Psoas muscle (tissue), 7 donors: ENCODE measurements at regions not wholly inside any gene's neighbourhood (a gene's known extent, or its start where the extent isn't known, plus 50 kb on each side); places are given as distances from the start of the nearest gene placed in this dataset.
A peak's percentile ranks its signal among the peaks of the same experiment; 100 is the strongest.

Source experiments
- ATAC-seq, 4 donors: fragments of 200-7000 bp; cut with Tn5 transposase; one replicate each; pipeline ENCODE4 v1.9.1; 2020; ENCODE audit warnings: moderate library complexity in 3 of 4, mild to moderate bottlenecking in 2 of 4
- DNase-seq, 2 donors: peaks; one replicate each; pipeline ENCODE4 v3.0.0-alpha.2; 2020
- H3K27ac ChIP-seq: fragments of 200-600 bp; one replicate; pipeline ENCODE4 v1.8.0; 2022
- H3K27me3 ChIP-seq, 3 donors: fragments of 200-600 bp in 1 of 3; one replicate each; pipeline versions ENCODE4 v1.6.1 to v1.8.0; 2013 to 2022; ENCODE audit warnings: low read length in 2 of 3, mild to moderate bottlenecking in 2 of 3, moderate library complexity in 1 of 3; ENCODE audit not compliant: insufficient read depth in 3 of 3
- H3K36me3 ChIP-seq, 2 donors: fragments of 200-600 bp in 1 of 2; one replicate each; pipeline versions ENCODE4 v1.6.1 to v1.8.0; 2013 to 2022; ENCODE audit warnings: low read depth in 1 of 2, mild to moderate bottlenecking in 1 of 2, moderate library complexity in 1 of 2; ENCODE audit not compliant: insufficient read depth in 1 of 2
- H3K4me1 ChIP-seq: fragments of 200-600 bp; one replicate; pipeline ENCODE4 v1.8.0; 2022
- H3K4me3 ChIP-seq: fragments of 200-600 bp; one replicate; pipeline ENCODE4 v1.8.0; 2022; ENCODE audit warnings: mild to moderate bottlenecking
- H3K9me3 ChIP-seq: fragments of 200-600 bp; one replicate; pipeline ENCODE4 v1.8.0; 2022
- CTCF ChIP-seq: fragments of 200-600 bp; IDR thresholded peaks from one replicate; pipeline ENCODE4 v1.8.0; 2022; ENCODE audit warnings: antibody characterized with exemption
- WGBS, 3 donors: extraction: QIAGEN DNeasy Blood & Tissue Kit; methylation state at CpG; one replicate each; pipeline versions ENCODE4 v1.1.6 to v1.1.7; 2013; 5-methylcytosine and 5-hydroxymethylcytosine counted together
- intact Hi-C, 2 donors: fragments of 100-400 bp; cut with DNase I; formaldehyde crosslinking; loops; one replicate each; pipeline versions ENCODE4 v1.11.0 to v1.14.2; 2022
- donor health status: healthy with polysubstance abuse.
- donor health status: DM: no; HTN: no; CAD: no; lungs with moderate emphysema.
- donor health status: Bipolar disorder and iron deficiency.
- donor health status: healthy.
- donor health status: DM: yes; HTN: yes; CAD: no.
- donor health status: DM: no; HTN: no; CAD: no.
- donor health status: DM: yes; HTN: yes; CAD: no.

- no peak for TF ChIP-seq CTCF
- Histone ChIP-seq H3K9me3 (no peaks in the 10 kb centered on the region), H3K4me3 (no peak overlapping the region), H3K27ac (peak overlapping the region; percentile 23), H3K27me3 (no peaks in the 10 kb centered on the region), H3K36me3 (no peaks in the 10 kb centered on the region), H3K4me1 (peaks cover 3% of the 10 kb centered on the region)
- intact Hi-C loops = no loop called here
- ATAC-seq (no peak), DNase-seq (no peak)
- 77 to 84% (median 81%) methylated on average over 6 of the region's 6 CpGs for WGBS, 3 donors
Measured at GRCh38 chr2:42879121-42879705, 86.8 kb upstream of the HAAO start.

GRCh38 chr2:42878581-42878980 is 86.2 kb upstream of the HAAO start:
- Histone ChIP-seq H3K27me3 (no peaks in the 10 kb centered on the region), H3K27ac (peak overlapping the region; percentile 39), H3K9me3 (no peaks in the 10 kb centered on the region), H3K4me1 (peaks cover 3% of the 10 kb centered on the region), H3K4me3 (no peak overlapping the region), H3K36me3 (no peaks in the 10 kb centered on the region)
- TF ChIP-seq CTCF = no peak
- intact Hi-C loops = no loop called here
- no peak for DNase-seq
- WGBS, 3 donors = 79 to 88% (median 82%) methylated on average over 4 of the region's 4 CpGs
- no peak for ATAC-seq

- Histone ChIP-seq H3K9me3 (no peaks in the 10 kb centered on the region), H3K4me1 (peaks cover 5% of the 10 kb centered on the region), H3K27ac (no peak overlapping the region), H3K27me3 (no peaks in the 10 kb centered on the region), H3K36me3 (no peaks in the 10 kb centered on the region), H3K4me3 (no peak overlapping the region)
- DNase-seq = no peak
- intact Hi-C loops = no loop called here
- no peak for ATAC-seq
- TF ChIP-seq CTCF = no peak
- 80 to 92% (median 81%) methylated on average over 1 of the region's 1 CpG for WGBS, 3 donors
Measured at GRCh38 chr2:42877936-42878335, 85.6 kb upstream of the HAAO start.

- WGBS, 3 donors = 54 to 63% (median 57%) methylated on average over 3 of the region's 3 CpGs
- Histone ChIP-seq H3K4me3 (no peak overlapping the region), H3K36me3 (no peaks in the 10 kb centered on the region), H3K4me1 (peaks cover 9% of the 10 kb centered on the region), H3K9me3 (no peaks in the 10 kb centered on the region), H3K27ac (no peak overlapping the region), H3K27me3 (no peaks in the 10 kb centered on the region)
- DNase-seq (no peak), ATAC-seq (no peak)
- no peak for TF ChIP-seq CTCF
- intact Hi-C loops = no loop called here
Measured at GRCh38 chr2:42877511-42877910, 85.1 kb upstream of the HAAO start.

GRCh38 chr2:42876326-42876751 is 84.0 kb upstream of the HAAO start:
- H3K4me1 ChIP-seq = peaks cover 14% of the 10 kb centered on the region
- H3K36me3 ChIP-seq = no peaks in the 10 kb centered on the region
- peak overlapping the region; percentile 18 for H3K27ac ChIP-seq
- no peaks in the 10 kb centered on the region for H3K27me3 ChIP-seq
- intact Hi-C loops = no loop called here
- no peak overlapping the region for H3K4me3 ChIP-seq
- H3K9me3 ChIP-seq = no peaks in the 10 kb centered on the region
- WGBS, 3 donors = 62 to 69% (median 65%) methylated on average over 11 of the region's 11 CpGs
- TF ChIP-seq CTCF = no peak
- DNase-seq (no peak), ATAC-seq (no peak)
